ENCODE measurements at regions not wholly inside any gene's neighbourhood (a gene's known extent, or its start where the extent isn't known, plus 50 kb on each side); places are given as distances from the start of the nearest gene placed in this dataset.

GRCh38 chr14:22513066-22513812 is 75.8 kb downstream of the DAD1 start:
- DNase-seq (ENCODE audit: low read depth in 4 of 4, low spot score in 2 of 4), result no peak

GRCh38 chr14:22512106-22512814 is 76.8 kb downstream of the DAD1 start:
- no peak for DNase-seq (ENCODE audit: low read depth in 4 of 4, low spot score in 2 of 4)

DNA sequence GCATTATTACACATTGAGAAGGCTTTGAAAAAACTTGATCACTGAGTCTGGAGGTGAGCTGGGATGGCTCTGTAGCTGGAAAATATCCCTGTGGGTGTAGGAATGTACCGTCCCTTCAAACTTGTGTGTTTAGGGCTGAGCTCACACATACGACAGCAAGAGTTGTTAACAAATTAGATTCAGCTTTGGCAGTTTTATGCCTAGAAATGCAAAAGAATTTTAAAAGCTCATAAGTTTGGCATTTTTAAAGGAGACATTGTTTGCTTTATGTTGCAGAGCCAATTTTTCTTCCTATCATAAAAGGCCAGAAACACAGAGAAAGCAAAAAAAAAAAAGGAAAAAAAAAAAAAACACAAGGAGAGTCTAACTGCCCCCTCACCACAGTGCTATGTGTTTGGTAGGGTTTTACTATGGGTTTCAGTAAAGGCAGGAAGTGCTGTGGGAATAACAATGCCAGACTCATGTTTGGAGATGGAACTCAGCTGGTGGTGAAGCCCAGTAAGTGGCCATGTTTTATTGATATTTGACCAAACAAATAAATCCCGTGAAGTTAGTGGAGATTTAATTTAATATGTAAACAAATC is 78.4 kb downstream of the DAD1 start:
- DNase-seq (ENCODE audit: low read depth in 4 of 4, low spot score in 2 of 4), result peak in 2 of 4 donors; percentile 41 to 55

GRCh38 chr14:22509751-22510300 is 79.2 kb downstream of the DAD1 start:
- DNase-seq (ENCODE audit: low read depth in 4 of 4, low spot score in 2 of 4), result no peak

- no peak for DNase-seq (ENCODE audit: low read depth in 4 of 4, low spot score in 2 of 4)
These were observed 79.9 kb downstream of the DAD1 start for GRCh38 chr14:22509036-22509709.

DNA sequence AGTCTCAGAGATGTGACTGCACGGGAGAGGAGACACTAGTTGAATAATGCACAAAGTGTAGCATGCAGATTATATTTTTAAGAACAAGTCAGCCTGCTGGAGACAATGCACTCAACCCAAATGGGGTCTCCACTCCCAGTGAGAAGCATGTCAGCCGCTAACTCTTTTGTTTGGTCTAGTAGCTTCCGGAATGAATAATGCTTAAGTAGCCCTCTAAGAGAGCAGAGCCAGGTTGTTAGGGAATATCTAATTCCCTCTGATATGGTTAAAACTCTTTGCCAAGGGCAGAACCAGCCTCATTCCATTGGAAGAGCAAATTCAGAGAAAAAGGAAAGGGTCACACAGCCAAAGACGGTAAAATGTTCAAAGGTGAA is 80.4 kb downstream of the DAD1 start:
- DNase-seq (ENCODE audit: low read depth in 4 of 4, low spot score in 2 of 4), result no peak

DNA sequence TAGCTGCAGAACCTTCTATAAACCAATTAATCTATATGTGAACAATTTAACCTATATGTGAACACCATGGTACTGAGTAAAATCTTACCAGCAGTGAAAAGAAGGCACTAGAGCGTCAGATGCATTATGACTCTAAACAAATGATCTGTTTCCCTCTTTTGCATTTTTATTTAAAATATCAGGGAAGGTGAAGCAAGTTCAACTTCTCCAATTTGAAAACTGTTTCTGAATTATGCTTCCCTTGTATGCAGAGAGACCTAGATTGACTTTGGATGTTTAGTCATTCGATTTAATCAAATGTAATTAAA is 80.9 kb downstream of the DAD1 start:
- no peak for DNase-seq (ENCODE audit: low read depth in 4 of 4, low spot score in 2 of 4)

DNA sequence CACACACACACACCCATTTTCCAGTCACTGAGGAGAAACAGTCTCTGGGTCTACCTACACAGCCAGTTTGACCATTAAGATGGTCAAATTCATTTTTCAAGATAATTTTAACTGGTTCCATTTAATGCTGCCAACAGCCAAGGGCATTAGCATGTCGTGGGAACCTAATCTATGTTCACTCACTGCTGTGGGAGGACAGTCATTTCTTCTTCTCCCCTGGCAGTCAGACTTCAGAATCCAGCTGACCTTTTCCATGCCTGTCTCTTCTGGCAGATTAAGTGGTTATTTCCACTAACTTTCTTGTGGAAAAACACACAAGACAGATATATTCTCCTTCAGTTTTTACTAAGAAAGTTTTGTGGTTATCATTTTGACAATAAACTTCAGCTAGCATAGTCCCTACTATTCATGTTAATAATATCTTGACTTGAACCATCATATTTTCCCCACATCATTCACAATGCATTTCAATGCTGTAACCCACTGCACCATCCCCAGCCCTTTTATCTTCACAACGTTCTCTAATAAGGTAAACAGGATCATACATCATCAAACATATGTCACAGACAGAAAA is 82.2 kb downstream of the DAD1 start:
- DNase-seq (ENCODE audit: low read depth in 4 of 4, low spot score in 2 of 4), result no peak

GRCh38 chr14:22506378-22506710 is 82.7 kb downstream of the DAD1 start:
- no peak for DNase-seq (ENCODE audit: low read depth in 4 of 4, low spot score in 2 of 4)

DNA sequence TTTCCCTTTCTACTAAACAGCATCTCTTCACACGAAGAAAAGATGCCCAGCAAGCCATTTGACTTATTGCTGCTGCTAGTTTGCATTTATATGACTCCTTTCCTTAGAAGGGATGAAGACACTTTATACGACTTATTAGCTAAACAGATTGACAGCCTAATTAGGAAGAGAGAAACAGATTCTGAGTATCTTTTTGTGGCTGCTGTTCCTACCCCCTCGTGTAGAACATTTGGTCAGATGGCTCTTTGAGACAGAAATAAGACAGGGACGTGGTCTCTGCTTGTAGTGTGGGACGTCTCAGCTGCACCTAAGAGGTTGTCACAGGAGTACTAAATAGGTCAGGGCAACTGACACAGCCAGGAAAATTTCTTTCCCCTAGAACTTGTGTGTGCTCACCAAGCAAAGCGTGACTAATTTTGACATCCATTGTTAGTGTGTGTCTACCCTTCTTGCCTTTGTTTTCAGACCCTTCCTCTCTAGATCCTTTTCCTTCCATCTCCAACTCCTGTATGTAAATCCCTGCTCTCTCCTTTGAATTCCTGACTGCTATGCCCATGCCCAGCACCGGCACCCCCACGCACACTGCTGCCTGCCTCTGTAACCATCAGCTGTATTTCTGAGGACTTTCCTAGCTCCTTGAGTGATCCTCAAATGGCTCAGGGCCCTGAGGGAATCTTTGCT is 83.2 kb downstream of the DAD1 start:
- no peak for DNase-seq (ENCODE audit: low read depth in 4 of 4, low spot score in 2 of 4)

DNA sequence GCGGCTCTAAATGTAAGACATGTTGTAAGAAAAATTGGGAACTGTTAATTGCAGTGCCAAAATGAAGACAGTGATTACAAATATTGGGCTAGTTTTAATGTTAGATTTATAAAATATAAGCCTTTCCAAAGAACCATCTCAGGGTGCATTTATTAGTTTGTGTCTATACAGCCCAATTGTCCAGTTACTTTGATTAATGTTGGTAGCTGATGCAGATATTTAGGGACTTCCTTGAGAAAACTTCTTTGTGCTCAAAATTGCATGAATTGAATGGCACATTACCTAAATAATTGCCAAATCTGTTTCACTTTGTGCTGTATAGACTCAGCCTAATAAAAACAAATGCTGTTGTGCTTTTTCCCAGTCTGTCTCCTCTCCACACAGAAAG is 83.7 kb downstream of the DAD1 start:
- no peak for DNase-seq (ENCODE audit: low read depth in 4 of 4, low spot score in 2 of 4)

DNA sequence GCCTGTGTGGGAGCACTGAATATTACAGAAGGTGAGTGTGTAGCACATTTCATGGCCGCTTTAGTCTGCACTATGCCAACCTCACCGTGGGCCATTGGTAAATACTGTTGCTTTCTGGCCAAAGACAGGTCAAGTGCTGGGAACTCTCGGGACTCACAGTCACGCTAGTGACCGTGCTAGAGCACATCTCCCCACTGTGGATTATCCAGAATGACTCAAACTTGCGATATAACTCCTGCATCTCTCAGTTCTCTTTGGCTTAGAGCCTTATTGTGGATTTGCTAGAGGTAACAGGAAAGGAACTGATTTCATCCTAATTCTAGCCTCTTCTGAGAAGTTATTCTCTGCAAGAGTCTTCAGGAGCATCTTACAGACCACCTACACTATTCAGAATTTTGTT is 86.5 kb downstream of the DAD1 start:
- DNase-seq (ENCODE audit: low read depth in 4 of 4, low spot score in 2 of 4), result no peak

DNA sequence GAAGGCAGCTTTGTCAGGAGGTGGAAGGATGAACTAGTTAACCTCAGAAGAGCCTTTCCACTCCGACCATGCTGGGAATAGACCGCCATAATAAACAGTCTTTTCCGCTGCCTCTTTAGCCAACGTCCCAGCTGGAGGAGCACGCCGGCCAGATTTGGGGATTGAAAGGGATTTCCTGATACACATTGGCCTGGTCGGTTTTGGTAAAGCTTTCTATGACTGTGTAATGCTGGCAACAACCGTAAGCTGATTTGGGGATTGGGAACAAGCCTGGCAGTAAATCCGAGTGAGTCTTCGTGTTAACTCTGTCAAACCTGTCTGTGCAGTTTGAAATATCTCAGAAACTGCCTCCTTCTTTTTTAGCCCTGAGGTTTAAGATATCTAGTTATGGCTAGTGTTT is 87.0 kb downstream of the DAD1 start:
- DNase-seq (ENCODE audit: low read depth in 4 of 4, low spot score in 2 of 4), result no peak

- no peak for DNase-seq (ENCODE audit: low read depth in 4 of 4, low spot score in 2 of 4)
These were observed 87.9 kb downstream of the DAD1 start for GRCh38 chr14:22500954-22501726.

DNA sequence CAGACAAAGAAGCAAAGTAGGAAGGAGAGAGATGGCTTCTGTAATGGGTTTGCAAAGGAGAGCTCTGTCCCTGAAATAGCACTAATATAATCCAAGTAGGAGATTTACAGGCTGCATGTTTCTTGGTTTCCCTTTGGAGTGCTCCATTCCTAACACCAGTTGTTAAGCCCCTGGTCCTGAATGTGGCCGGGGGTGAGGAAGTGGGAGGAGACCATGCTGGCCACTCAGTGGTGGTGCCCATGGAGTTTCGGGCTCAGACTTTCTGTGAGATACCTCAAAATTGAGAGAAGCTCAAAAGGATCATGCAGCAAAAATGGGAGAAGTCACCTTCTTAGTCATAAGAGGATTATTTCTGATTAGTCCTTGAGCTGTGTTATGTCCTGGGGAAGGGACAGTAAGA is 88.5 kb downstream of the DAD1 start:
- DNase-seq (ENCODE audit: low read depth in 4 of 4, low spot score in 2 of 4), result no peak

GRCh38 chr14:22497671-22498093 is 91.3 kb downstream of the DAD1 start:
- no peak for DNase-seq (ENCODE audit: low read depth in 4 of 4, low spot score in 2 of 4)

- DNase-seq (ENCODE audit: low read depth in 4 of 4, low spot score in 2 of 4), result no peak
These were observed 91.9 kb downstream of the DAD1 start for GRCh38 chr14:22497144-22497423.

DNA sequence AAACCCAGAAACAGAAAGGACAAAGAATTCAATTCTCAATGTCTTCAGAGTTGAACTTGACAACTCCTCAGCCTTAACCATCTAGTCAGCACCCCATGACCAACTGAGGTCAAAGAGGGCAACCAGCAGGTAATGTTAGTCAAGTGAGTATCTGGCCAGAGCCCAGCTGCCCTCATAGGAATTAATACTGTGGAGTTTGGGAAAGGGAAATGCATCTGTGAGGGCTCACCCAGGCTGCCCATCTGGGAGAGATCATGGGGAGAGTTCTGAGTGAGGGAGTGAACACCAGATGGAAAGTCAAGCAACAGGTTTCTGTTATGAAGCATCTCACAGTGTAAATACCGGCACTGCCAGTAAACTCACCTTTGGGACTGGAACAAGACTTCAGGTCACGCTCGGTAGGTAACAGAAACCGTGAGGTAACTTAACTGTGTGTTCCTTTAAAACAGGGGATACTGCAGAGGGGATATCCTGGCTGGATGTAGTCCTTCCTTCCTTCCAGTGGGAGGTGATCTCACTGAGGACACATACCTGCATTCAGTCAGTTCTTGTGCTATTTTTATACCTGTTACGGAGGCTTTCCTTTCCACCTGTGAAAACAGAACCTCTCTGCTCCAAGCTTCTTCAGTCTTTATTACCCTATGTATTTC is 94.4 kb downstream of the DAD1 start:
- DNase-seq (ENCODE audit: low read depth in 4 of 4, low spot score in 2 of 4), result no peak

- no peak for DNase-seq (ENCODE audit: low read depth in 4 of 4, low spot score in 2 of 4)
These were observed 95.3 kb downstream of the DAD1 start for GRCh38 chr14:22493753-22494152.

Data from left renal cortex interstitium (tissue), 4 donors.